SK-N-SH treated with all-trans-retinoic acid at 6 μM for 48 hours (cell line): ENCODE measurements at regions not wholly inside any gene's neighbourhood (a gene's known extent, or its start where the extent isn't known, plus 50 kb on each side); places are given as distances from the start of the nearest gene placed in this dataset.

Source experiments
- ATAC-seq: fragments of 200-7000 bp; cut with Tn5 transposase; 3 replicates; pipeline ENCODE4 v1.9.1; 2020; ENCODE audit warnings: mild to moderate bottlenecking, moderate library complexity
- ARNTL ChIP-seq: fragments of 450-650 bp; formaldehyde crosslinking; IDR thresholded peaks from 2 replicates; pipeline ENCODE4 v1.5.0; 2020; ENCODE audit warnings: low read depth, mild to moderate bottlenecking, moderate library complexity, borderline replicate concordance
- BACH2 ChIP-seq: fragments of 250-450 bp; sonication (Bioruptor Pico); IDR thresholded peaks from 2 replicates; pipeline ENCODE4 v1.9.0; 2021; ENCODE audit warnings: mild to moderate bottlenecking, borderline replicate concordance
- CSDC2 ChIP-seq: fragments of 250-450 bp; sonication (Bioruptor Pico); IDR thresholded peaks from 2 replicates; pipeline ENCODE4 v1.5.0; 2020; ENCODE audit warnings: mild to moderate bottlenecking, moderate library complexity
- ESRRG ChIP-seq: fragments of 250-450 bp; sonication (Bioruptor Pico); IDR thresholded peaks from 2 replicates; pipeline ENCODE4 v1.6.1; 2021; ENCODE audit warnings: mild to moderate bottlenecking
- GLIS3 ChIP-seq: fragments of 250-450 bp; sonication (Bioruptor Pico); IDR thresholded peaks from 2 replicates; pipeline ENCODE4 v1.5.0; 2020; ENCODE audit warnings: mild to moderate bottlenecking, moderate library complexity
- ISL1 ChIP-seq: fragments of 250-450 bp; sonication (Bioruptor Pico); IDR thresholded peaks from 2 replicates; pipeline ENCODE4 v2.1.2; 2022; ENCODE audit warnings: mild to moderate bottlenecking, moderate library complexity
- OSR1 ChIP-seq: fragments of 250-450 bp; sonication (Bioruptor Pico); IDR thresholded peaks from 2 replicates; pipeline ENCODE4 v1.8.0; 2022; ENCODE audit warnings: moderate library complexity, mild to moderate bottlenecking, inconsistent platforms
- PPARA ChIP-seq: fragments of 250-450 bp; sonication (Bioruptor Pico); IDR thresholded peaks from 2 replicates; pipeline ENCODE4 v1.5.0; 2020; ENCODE audit warnings: mild to moderate bottlenecking, borderline replicate concordance
- RARB ChIP-seq: fragments of 250-450 bp; sonication (Bioruptor Pico); IDR thresholded peaks from 2 replicates; pipeline ENCODE4 v1.8.0; 2021; ENCODE audit warnings: mild to moderate bottlenecking, moderate library complexity
- SNAI2 ChIP-seq: fragments of 250-450 bp; sonication (Bioruptor Pico); IDR thresholded peaks from 2 replicates; pipeline ENCODE4 v1.5.0; 2020; ENCODE audit warnings: mild to moderate bottlenecking, moderate library complexity
- TCF4 ChIP-seq: fragments of 250-450 bp; sonication (Bioruptor Pico); IDR thresholded peaks from 2 replicates; pipeline ENCODE4 v1.8.0; 2021; ENCODE audit warnings: mild to moderate bottlenecking, moderate library complexity, borderline replicate concordance
- TOX ChIP-seq: fragments of 250-450 bp; sonication (Bioruptor Pico); IDR thresholded peaks from 2 replicates; pipeline ENCODE4 v1.8.0; 2021; ENCODE audit warnings: mild to moderate bottlenecking, moderate library complexity, borderline replicate concordance
- ZC3H10 ChIP-seq: fragments of 250-450 bp; sonication (Bioruptor Pico); IDR thresholded peaks from 2 replicates; pipeline ENCODE4 v1.5.1; 2021; ENCODE audit warnings: mild to moderate bottlenecking, moderate library complexity
- ZFP3 ChIP-seq: fragments of 250-450 bp; sonication (Bioruptor Pico); IDR thresholded peaks from 2 replicates; pipeline ENCODE4 v1.5.0; 2020; ENCODE audit warnings: mild to moderate bottlenecking, moderate library complexity
- ZFP30 ChIP-seq: fragments of 450-650 bp; formaldehyde crosslinking; IDR thresholded peaks from 2 replicates; pipeline ENCODE4 v1.5.0; 2022; ENCODE audit warnings: mild to moderate bottlenecking, moderate library complexity
- ZNF565 ChIP-seq: fragments of 450-650 bp; formaldehyde crosslinking; conservative IDR thresholded peaks from 2 replicates; pipeline ENCODE4 v1.5.0; 2020; ENCODE audit warnings: low read depth, mild to moderate bottlenecking, moderate library complexity
- ZNF70 ChIP-seq: fragments of 450-650 bp; formaldehyde crosslinking; IDR thresholded peaks from 2 replicates; pipeline ENCODE4 v1.5.0; 2020; ENCODE audit warnings: mild to moderate bottlenecking, moderate library complexity
- ZNF8 ChIP-seq: fragments of 450-650 bp; formaldehyde crosslinking; IDR thresholded peaks from 2 replicates; pipeline ENCODE4 v1.5.0; 2020; ENCODE audit warnings: mild to moderate bottlenecking, moderate library complexity
- TF ChIP-seq, protein P1 (sequence below): fragments of 250-450 bp; sonication (Bioruptor Pico); IDR thresholded peaks from 2 replicates; pipeline ENCODE4 v1.5.1; 2020; ENCODE audit warnings: low read depth, mild to moderate bottlenecking, moderate library complexity
- TF ChIP-seq, protein P2 (sequence below): fragments of 250-450 bp; sonication (Bioruptor Pico); IDR thresholded peaks from 2 replicates; pipeline ENCODE4 v1.5.0; 2020; ENCODE audit warnings: mild to moderate bottlenecking, moderate library complexity
- TF ChIP-seq, protein P3 (sequence below): fragments of 250-450 bp; sonication (Bioruptor Pico); IDR thresholded peaks from 2 replicates; pipeline ENCODE4 v1.8.0; 2021; ENCODE audit warnings: low read depth, mild to moderate bottlenecking, moderate library complexity, borderline replicate concordance

DNA sequence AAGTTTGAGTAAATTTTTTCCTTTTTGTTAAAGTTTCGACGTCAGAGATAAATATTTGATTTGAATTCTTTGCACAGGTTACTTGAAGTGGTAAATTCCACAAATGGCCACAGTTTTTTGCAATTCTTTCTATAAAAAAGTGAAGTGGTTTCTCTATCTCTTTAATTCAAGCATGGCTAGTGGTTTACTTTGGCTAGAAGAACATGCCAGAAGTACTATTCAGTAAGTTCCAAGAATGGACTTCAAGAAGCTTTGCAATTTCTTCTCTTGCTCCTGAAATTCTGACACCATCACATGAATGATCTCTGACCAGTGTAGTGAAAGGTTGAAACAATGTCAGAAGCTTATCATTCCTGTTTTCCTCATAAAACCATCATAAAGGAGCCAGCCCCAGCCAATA is 55.7 kb upstream of the RNPC3 start:
- TF ChIP-seq ZFP30 (no peak), PPARA (no peak), TOX (CRISPR knock-in tag) (no peak), OSR1 (CRISPR knock-in tag) (no peak), ISL1 (no peak), ZNF8 (CRISPR knock-in tag) (no peak), BACH2 (no peak), GLIS3 (CRISPR knock-in tag) (no peak)
- TF ChIP-seq, protein P1, sequence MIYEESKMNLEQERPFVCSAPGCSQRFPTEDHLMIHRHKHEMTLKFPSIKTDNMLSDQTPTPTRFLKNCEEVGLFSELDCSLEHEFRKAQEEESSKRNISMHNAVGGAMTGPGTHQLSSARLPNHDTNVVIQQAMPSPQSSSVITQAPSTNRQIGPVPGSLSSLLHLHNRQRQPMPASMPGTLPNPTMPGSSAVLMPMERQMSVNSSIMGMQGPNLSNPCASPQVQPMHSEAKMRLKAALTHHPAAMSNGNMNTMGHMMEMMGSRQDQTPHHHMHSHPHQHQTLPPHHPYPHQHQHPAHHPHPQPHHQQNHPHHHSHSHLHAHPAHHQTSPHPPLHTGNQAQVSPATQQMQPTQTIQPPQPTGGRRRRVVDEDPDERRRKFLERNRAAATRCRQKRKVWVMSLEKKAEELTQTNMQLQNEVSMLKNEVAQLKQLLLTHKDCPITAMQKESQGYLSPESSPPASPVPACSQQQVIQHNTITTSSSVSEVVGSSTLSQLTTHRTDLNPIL (CRISPR knock-in tag): no peak
- no peak for ATAC-seq

DNA sequence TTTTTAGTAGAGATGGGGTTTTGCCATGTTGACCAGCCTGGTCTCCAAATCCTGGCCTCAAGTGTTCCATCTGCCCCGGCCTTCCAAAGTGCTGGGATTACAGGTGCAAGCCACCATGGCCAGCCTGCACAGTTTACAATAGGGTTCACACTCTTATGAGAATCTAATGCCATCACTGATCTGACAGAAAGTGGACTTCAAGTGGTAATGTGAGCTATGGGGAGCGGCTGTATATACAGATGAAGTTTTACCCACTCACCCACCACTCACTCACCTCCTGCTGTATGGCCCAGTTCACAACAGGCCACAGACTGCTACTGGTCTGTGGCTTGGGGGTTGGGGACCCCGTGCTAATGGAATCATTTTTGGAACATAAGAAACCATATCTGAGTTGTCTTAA is 58.4 kb upstream of the RNPC3 start:
- no peak for ATAC-seq
- TF ChIP-seq ZNF70 (no peak), PPARA (no peak), CSDC2 (CRISPR knock-in tag) (no peak), ISL1 (no peak), ESRRG (CRISPR knock-in tag) (no peak), TCF4 (CRISPR knock-in tag) (no peak), ARNTL (CRISPR knock-in tag) (no peak), ZNF8 (CRISPR knock-in tag) (no peak), ZFP3 (CRISPR knock-in tag) (no peak), OSR1 (CRISPR knock-in tag) (no peak), GLIS3 (CRISPR knock-in tag) (no peak), TOX (CRISPR knock-in tag) (no peak), ZNF565 (CRISPR knock-in tag) (no peak), SNAI2 (CRISPR knock-in tag) (no peak), RARB (no peak), ZC3H10 (no peak), BACH2 (no peak)
- TF ChIP-seq, protein P2, sequence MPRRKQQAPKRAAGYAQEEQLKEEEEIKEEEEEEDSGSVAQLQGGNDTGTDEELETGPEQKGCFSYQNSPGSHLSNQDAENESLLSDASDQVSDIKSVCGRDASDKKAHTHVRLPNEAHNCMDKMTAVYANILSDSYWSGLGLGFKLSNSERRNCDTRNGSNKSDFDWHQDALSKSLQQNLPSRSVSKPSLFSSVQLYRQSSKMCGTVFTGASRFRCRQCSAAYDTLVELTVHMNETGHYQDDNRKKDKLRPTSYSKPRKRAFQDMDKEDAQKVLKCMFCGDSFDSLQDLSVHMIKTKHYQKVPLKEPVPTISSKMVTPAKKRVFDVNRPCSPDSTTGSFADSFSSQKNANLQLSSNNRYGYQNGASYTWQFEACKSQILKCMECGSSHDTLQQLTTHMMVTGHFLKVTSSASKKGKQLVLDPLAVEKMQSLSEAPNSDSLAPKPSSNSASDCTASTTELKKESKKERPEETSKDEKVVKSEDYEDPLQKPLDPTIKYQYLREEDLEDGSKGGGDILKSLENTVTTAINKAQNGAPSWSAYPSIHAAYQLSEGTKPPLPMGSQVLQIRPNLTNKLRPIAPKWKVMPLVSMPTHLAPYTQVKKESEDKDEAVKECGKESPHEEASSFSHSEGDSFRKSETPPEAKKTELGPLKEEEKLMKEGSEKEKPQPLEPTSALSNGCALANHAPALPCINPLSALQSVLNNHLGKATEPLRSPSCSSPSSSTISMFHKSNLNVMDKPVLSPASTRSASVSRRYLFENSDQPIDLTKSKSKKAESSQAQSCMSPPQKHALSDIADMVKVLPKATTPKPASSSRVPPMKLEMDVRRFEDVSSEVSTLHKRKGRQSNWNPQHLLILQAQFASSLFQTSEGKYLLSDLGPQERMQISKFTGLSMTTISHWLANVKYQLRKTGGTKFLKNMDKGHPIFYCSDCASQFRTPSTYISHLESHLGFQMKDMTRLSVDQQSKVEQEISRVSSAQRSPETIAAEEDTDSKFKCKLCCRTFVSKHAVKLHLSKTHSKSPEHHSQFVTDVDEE (CRISPR knock-in tag): no peak
- TF ChIP-seq, protein P1 (CRISPR knock-in tag): no peak
- TF ChIP-seq, protein P3, sequence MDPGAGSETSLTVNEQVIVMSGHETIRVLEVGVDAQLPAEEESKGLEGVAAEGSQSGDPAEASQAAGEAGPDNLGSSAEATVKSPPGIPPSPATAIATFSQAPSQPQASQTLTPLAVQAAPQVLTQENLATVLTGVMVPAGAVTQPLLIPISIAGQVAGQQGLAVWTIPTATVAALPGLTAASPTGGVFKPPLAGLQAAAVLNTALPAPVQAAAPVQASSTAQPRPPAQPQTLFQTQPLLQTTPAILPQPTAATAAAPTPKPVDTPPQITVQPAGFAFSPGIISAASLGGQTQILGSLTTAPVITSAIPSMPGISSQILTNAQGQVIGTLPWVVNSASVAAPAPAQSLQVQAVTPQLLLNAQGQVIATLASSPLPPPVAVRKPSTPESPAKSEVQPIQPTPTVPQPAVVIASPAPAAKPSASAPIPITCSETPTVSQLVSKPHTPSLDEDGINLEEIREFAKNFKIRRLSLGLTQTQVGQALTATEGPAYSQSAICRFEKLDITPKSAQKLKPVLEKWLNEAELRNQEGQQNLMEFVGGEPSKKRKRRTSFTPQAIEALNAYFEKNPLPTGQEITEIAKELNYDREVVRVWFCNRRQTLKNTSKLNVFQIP (CRISPR knock-in tag): no peak

DNA sequence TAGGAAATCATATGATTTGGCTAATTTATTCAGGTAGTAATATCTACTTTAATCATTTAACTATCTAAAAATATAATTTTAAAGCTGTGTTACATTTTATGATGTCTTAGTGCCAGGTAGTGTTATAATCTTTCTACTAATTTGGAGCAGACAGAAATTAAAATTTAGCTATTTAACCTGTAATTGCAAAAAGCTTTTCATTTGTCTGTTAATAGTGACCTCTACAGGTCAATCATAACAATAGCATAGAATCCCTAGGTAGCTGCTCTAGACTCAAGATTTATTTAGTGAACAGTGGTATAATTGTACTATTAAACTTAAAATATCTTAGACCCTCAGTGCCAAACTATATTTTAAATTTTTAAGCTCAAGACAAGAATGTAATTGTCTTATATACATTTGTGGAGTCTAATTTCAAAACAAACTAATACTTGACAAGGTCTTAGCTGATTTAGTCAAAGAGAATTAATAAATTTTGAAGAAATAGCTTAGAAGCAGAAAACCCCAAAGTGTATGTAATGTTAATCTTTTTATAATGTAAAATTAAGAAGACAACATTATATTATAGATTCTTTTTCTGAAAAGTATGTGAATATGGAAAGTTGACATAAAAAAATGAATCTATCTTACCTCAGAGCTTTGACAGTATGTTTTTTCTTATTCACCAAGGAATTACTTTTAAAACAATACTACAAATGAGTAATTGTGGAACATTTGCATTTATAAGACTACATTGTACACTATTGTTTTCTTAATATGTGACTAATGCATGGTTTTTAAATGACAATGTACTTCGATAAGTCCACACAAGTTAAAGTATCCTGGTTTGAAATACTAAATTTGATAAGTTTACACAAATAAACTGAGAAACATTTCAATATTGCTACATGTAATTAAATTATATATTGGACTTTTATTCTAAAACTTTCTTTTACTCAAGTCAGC is 64.1 kb upstream of the RNPC3 start:
- peak; percentile 57; the same call in 1 of the 3 replicates for ATAC-seq
- no peak for TF ChIP-seq ZFP3 (CRISPR knock-in tag)
- TF ChIP-seq ZC3H10: no peak
- TF ChIP-seq ZNF8 (CRISPR knock-in tag): no peak
- no peak for TF ChIP-seq ISL1
- TF ChIP-seq, protein P3 (CRISPR knock-in tag): no peak
- no peak for TF ChIP-seq TOX (CRISPR knock-in tag)
- TF ChIP-seq SNAI2 (CRISPR knock-in tag): no peak
- TF ChIP-seq CSDC2 (CRISPR knock-in tag): no peak
- no peak for TF ChIP-seq ZNF565 (CRISPR knock-in tag)
- no peak for TF ChIP-seq ARNTL (CRISPR knock-in tag)
- no peak for TF ChIP-seq ZNF70
- TF ChIP-seq GLIS3 (CRISPR knock-in tag): no peak
- TF ChIP-seq, all 23 proteins: peak for 0
